ENCODE measurements at regions not wholly inside any gene's neighbourhood (a gene's known extent, or its start where the extent isn't known, plus 50 kb on each side); places are given as distances from the start of the nearest gene placed in this dataset.
"Not testable (repeated sequence)": the region's sequence is repeated elsewhere in the genome, so short reads cannot be mapped to it uniquely, and the experiment has no call there.

DNA sequence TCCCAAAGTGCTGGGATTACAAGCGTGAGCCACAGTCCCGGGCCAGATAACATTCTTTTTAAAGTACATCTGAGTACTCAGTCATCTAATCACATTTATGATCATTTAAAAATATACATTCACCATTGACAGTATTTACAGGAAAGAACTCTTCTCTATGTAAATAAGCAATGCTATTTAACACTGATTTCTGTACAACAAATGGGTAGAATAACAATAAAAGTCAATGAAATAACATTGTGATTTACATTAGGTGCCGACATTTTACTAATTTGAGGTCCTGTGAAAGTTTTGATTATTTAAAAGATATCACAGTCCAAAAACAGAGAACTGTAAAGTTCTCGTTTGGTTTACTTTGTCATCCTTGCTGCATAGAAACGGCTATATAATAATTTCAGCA is 1763.7 kb downstream of the SLITRK1 start:
- no peak for DNase-seq

DNA sequence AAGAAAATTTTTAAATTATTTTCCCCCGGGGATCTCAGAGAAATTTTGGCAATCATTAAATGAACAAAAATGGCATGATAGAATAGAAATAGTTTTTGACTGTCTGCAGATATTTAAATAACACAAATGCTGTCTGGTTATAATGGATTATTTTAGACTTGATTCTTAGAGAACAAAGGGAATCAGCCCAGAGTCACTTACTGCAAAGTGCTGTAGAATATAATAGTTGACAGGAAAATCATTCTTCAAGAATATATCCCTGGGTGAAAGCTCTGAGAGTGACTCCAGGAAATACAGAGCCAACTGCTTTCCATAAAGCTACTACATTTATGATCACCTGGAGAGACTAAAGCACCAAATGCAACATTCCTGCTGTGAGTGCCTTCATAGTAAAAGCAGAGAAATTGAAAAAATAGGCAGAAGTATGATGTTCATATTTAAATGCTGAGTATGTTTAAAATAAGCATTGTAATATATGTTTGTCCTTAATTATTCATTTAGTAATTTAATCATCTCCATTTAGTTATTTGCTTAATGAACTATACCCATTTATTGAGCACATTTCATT is 1765.8 kb downstream of the SLITRK1 start:
- no peak for DNase-seq

DNA sequence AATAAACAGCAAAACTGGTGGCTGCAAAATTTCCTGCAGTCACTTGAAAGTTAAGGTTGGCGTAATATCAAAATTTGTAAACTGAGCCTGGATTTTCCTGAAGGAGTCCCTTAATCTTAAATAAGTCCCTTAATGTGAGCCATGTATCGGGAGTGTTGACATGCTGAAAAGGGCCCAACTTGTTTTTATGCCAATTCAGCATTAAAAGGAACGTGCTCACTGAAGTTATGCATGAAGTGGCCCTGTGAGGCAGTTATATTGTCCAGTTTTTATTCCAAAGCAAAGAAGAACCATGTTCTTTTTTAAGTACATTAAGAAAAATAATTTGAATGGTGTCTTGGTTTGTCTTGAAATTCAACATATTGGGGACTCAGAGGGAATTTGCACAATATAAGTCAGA is 1766.9 kb downstream of the SLITRK1 start:
- DNase-seq = no peak

DNA sequence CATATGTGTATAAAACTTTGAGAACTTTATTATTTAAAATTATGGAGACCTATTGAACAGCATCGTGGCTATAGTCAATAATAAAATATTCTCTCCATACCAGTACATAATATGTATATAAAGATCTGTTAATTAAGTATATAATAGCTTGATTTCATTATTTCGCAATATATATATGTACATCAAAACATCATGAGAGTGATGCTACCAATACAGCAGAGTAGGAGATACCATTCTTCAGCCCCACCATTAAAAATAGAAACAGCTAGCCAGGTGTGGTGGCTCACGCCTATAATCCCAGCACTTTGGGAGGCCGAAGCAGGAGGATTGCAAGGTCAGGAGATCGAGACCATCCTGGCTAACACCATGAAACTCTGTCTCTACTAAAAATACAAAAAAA is 1755.3 kb upstream of the SPRY2 start:
- no peak for DNase-seq

DNA sequence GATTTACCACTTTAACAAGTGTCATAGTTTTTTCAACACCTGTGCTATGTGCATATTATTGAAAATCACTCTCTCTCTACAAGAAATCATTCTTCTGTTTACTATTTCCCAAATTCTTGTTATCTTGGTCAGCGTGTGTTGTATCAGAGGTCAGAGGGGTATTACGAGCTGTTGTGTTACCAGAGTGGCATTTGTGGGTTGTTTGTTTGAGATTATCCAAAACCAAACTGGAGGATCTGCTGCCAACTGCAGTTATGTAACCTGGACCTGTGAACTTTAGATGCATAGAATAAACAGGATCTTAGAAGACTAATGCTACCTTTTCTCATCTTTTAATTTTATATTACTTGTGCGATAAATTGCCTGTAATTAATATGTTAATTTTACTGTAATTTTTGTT is 1751.4 kb upstream of the SPRY2 start:
- no peak for DNase-seq

DNA sequence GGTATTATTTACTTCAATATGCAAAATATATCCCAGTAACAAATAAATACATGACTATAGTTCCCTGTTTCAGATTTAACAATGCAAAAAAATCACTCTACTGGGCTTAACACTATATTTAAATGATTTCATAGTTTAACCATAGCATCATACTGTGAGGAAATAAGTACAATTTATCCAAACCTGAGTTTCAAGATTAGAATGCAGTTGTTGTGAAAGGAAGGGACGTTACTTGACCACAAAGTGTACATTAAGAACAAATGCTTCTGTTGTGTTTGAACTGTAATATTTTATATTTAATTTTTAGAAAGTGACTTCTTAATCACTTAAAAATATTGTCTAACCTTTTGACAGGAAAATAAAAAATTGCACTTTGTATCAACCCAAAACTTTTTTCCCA is 1747.9 kb upstream of the SPRY2 start:
- no peak for DNase-seq

DNA sequence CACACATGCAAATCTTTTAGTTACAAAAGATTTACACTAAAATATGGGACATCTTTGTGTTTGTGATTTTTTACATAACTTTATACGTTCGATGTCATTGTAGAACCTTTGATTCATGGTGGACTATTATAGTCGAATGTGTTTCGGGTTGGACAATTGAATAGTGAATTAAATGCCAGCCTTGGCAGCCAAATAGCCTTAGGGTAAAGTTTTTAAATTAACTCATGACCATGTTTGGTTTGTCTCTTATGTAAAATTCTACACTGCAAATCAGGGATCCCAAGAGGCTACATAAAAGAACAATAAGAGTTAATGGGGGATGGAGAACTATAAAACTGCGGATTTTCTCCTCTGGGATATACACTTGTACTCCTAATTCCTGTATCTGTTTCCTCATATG is 1735.6 kb upstream of the SPRY2 start:
- peak; percentile 26 for DNase-seq

DNA sequence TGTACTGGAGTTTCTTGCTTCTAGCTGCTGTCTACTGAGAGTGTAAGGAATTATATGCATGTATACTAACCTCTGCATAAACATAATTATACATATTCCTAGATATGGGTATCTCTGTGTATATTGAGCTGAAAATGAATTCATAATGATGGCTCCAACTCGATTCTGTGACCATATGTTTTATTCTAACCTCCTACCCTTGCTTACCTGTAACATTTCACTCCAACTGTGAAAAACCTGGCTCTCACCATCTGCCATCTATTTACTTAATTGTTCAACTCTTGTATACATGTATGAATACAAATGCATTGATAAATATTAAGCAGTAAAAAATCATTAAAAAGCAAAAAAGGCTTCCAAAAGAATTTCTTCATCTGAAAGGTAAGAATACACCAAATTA is 1729.5 kb upstream of the SPRY2 start:
- no peak for DNase-seq

DNA sequence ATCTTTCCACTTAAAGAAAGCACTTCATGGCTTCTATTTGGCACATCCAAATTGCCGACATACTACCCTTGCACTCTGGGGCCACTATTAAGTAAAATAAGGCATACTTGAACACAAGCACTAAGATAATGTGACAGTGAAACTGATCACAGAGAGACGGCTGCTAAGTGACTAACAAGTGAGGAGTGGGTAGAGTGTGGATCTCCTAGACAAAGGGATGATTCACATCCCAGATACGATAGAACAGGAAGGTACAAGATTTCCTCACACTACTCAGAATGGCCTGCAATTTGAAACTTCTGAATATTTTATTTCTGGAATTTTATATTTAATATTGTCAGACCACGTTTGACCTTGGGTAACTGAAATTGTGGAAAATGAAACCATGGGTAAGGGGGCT is 1721.8 kb upstream of the SPRY2 start:
- no peak for DNase-seq

DNA sequence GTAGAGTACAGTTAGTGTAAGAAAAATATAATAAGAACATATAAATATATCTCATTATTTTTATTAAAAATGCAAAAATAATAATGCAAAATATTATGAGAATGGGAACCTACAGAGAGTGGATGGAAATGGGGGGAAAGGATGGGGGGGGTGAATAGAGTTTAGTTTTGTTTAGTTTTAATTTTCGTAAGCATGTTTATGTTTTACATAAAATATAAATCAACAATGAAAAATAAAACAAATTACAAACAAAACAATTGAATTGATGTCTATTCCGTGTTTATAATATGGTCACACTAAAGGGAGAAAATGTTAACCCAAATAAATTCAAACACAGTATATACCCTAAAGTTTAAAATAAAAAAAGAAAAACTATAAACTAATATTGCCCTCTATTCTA is 1717.4 kb upstream of the SPRY2 start:
- DNase-seq = no peak

DNA sequence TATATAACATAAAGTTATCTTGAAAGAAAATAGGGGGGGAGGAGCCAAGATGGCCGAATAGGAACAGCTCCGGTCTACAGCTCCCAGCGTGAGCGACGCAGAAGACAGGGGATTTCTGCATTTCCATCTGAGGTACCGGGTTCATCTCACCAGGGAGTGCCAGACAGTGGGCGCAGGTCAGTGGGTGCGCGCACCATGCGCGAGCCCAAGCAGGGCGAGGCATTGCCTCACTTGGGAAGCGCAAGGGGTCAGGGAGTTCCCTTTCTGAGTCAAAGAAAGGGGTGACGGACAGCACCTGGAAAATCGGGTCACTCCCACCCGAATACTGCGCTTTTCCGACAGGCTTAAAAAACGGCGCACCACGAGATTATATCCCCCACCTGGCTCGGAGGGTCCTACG is 1704.4 kb upstream of the SPRY2 start:
- not testable (repeated sequence) for DNase-seq

DNA sequence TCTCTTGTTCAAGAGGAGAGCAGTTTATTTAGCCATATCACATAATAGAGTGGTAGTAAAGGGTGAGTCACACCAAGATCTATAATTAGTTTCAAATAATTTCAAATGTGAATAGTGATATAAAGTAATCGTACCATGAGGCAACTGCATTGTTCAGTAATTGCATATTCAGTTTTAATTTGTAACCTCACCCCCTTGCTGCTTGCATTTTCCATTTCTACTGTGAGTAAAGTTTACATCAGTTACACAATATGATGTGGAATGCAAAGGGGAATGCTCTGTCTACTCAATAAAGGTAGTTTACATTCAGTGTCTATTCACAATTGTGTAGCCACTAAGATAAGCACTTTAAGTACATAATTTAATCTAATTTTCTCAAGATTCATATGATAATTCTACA is 1695.7 kb upstream of the SPRY2 start:
- peak; percentile 85 for DNase-seq

DNA sequence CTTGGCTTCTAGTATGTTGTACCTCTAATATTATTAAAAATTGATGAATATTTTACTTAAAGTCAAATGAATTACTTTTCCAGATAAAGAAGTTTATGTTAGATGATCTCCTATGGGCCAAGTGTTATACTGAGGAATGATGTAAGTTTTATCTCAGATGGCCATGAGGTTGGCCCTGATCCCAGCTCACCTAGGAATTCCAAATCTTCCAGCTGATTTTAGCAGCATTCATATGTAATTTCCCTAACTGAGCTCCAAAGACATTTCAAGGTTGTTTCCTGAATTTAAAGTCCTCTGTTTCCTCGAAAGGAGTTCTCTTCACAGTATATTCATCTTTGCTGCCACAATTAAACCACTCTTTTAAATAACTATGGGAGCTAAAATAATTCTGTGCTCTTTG is 1670.4 kb upstream of the SPRY2 start:
- no peak for DNase-seq

DNA sequence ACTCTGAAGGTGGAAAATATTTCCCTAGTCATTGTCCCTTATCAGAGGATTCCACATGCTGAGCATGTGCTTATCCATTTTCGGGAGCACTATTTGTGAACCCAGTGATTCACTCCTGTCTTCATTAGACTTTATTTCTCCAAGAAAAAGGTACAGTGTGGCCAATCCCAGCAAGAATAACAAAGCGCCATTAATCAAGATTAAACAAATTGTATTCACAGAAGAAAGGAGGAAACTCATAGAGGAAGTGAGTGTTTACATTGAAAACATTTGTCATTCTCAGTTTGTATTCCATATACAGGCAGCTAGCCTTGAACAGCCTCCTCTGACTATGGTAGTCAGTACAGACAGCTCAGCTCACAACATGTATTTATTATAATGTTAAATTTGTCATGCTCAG is 1669.9 kb upstream of the SPRY2 start:
- no peak for DNase-seq

DNA sequence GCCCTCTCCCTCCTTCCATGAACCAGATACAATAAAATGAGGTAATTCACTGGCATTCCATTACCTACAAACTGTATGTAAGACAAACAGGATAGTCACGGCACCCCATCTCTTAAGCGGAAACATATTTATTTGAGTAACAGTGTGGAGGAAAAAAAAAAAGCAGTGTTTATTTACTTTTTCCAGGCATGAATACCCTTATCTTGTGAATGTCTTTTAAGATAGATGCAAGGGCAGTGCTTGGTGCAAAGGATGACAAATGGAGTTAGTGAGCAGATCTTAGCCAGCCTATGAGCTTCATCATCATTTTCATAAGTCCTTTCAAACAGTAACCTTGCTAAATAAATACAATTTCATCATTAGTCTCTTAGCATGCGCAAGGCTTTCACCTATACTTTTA is 1661.8 kb upstream of the SPRY2 start:
- no peak for DNase-seq

DNA sequence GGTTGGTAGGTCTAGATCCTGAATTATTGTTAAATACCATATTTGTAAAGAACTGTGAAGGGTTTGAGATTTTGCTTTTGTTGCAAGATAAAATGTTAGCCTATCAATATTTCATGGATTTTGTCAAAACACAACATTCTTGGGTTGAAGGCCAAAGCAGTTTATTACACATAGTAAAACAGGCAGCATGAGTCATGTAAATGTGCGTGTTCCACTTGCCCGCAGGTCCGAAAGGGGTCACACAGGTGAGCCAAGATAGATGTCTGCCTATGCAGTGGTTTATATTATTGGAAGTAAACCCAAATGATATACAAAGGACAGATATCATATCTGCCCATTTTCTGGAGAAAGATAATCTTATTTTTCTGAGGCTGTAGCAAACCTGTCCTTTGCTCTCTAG is 1654.4 kb upstream of the SPRY2 start:
- no peak for DNase-seq

DNA sequence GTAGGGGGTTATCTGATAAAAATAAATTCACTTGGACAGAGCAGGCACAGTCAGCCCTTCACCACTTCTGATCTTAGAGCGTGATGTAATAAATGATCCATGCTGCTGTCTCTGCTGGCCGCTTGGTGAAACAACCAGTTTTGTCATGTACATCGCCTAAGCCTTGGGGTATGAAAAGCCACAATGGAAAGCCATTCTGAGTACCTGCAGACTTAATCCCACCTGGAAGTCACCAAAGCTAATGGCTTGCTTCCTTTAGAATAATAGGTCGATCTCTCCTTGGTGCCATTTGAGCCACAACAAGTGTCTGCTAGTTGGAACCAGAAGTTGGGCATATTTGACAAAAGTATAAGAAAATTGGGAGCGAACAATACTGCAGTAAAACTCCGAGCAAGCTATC is 1649.7 kb upstream of the SPRY2 start:
- DNase-seq = no peak

DNA sequence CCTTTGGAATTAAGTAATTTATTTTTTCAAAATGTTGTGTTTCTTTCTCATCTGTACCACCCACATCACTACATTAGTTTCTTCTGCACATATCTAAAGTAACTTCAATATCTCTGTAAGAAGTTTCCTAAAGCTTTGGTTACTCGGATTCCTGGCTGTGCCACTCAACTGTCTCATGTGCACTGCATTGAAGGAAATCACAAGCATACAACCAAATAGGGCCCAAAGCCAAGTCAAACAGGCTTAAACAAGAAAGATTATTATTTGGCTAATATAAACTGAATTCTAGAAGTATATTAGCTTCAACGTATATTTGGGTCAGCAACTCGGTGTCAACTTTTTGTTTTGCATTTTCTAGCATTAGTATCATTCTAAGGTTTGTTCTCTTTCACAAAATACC is 1647.6 kb upstream of the SPRY2 start:
- peak; percentile 23 for DNase-seq

DNA sequence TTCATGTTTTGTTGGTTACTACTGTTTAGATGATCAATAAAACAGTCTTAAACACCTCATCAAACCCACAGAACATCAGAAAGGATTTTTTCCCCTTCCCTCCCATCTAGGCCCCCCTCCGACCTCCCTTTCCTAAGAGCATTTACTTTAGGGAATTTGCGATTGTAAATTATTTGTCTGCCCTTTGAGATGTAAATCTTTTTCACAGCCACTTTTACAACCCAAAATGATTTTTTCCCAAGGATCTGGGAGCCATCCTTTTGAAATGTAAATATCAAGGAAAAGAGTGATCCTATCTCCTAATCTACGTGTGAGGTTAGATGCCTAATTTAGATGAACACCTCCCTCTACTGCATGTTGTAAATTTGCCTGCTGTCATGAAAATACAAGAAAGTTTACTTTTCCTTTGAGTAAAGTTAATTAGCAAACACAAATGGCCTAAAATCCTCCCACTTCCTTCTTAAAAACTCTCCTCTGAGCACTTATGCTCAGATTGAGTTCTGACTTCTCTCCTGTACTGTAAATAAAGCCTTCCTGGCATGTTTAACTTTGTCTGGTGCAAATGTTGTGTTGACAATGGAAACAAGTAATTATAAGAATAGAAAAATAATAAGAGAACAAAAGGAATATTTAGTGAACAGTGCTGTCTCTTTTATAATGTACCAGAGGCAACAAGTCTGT is 1646.9 kb upstream of the SPRY2 start:
- peak; percentile 67 for DNase-seq

DNA sequence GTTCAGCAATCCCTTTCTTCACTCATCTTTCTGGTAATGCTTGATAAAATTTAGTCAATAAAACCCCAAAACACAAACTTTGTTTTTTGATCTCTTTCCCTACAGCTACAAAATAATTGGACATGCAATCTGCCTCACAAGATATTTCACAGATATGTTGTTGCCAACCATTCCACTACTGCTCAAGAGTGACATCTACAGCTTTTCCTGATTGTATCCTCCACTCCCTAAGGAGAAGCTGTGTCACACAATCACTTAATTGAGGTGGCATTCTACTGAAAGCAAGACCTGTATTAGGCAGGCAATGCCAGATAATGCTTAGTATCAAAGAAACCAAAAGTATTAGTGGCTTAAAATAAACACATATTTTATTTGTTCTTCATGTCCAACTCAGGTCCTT is 1646.2 kb upstream of the SPRY2 start:
- peak; percentile 22 for DNase-seq

DNA sequence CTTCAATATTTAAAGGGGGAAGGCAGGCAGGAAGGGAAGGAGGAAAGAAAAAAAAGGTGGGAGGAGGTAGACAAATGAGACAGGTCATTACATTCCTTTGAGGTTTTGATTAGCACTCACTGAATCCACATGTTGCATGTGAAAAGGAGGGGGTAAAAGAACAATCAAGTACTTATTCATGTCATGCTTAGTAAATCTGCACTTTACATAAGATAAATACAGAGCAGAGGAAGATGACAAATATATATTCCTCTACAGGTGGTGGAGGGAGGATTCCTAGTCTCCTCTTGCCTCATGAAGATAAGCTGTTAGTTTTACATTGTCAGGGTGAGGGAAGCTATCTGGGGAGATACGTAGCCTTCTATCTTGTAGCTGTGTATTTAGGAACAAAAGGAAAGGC is 1645.4 kb upstream of the SPRY2 start:
- DNase-seq = no peak

DNA sequence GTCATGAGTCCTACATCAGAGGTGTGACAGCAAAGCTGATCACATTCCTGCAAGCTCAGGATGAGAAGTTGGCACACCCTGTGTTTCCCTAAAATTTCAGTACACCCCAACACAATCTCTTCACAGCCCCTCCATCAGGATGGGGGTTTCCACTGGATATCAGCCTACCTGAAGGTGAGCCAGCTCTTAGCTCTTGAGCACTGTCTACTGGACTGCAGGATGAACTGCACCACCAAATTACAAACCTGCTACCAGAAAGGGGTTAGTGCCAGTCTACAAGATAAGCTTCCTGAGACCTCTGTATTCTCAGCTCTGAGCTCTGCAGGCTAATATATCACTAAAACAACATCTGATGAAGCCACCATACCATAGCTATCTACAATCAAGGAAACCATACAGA is 1616.2 kb upstream of the SPRY2 start:
- DNase-seq = no peak

DNA sequence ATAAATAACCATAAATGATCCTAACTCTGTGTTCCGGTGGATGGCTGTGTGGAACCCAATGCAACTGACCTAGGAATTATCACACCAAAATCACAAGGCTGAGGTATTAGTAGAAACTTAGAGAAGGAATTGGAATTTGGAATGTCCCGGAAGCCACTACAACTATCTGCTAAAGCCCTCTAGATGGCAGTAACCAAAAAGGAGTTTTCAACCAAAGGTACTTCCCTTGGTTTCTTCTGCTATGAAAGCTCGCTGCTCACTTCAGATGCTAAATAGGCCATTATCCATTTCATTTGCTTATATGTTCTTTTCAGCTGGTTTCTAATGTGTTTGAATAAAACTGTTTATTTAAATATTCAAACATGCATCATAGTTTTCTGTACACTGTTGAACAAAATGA is 1589.1 kb upstream of the SPRY2 start:
- DNase-seq = peak; percentile 54

DNA sequence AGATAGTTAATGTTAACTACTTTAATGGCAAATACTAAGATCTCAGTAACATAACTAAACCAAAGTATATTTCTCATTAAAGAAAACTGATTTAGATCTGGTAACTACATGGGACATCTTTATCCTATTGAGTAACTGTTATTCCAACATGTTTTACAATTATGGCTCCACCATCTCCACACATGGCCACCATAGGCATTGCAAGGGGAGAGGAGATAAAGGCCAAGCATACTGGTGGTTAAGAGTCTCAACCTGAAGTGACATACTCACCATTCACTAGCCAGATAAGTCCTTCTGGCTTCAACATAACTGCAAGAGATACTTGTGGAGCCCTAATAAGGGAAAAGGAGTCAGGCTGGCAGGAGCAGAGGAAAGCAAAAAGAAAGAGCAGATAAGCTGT is 1586.4 kb upstream of the SPRY2 start:
- peak; percentile 7 for DNase-seq

DNA sequence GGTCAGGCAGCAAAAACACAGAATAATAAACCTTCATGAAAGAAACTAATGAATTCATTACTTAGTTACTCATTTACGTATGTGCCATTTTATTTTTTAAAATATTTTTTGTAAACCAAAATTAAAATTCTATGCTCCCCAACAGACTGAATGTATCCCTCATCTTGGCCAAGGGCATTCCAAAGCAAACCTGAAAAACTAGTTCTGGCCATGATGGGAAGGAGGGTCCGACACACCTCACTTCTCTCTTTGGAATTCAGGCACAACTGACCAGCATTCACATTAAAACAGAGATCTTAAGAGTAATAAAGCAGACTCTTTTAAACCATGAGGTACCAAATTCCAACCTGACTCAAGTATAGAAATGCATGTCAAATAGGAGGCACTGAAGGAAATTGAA is 1576.9 kb upstream of the SPRY2 start:
- DNase-seq = no peak

All from NCI-H748 treated with DMSO at 0.1 percent for 48 hours (cell line).